HL-60 (cell line): ENCODE measurements at regions not wholly inside any gene's neighbourhood (a gene's known extent, or its start where the extent isn't known, plus 50 kb on each side); places are given as distances from the start of the nearest gene placed in this dataset.

Source experiments
- DNase-seq, 2 experiments: peaks; one replicate each; pipeline ENCODE4 v3.0.0-alpha.2; 2010 to 2020; ENCODE audit warnings: low read depth in 1 of 2, low spot score in 1 of 2
- H3K27ac ChIP-seq: fragments of 250-450 bp; sonication (Bioruptor Pico); replicated peaks from 2 replicates; pipeline ENCODE4 v1.5.1; 2020; ENCODE audit warnings: mild to moderate bottlenecking, moderate library complexity
- H3K27me3 ChIP-seq: fragments of 250-450 bp; sonication (Bioruptor Pico); 2 replicates; pipeline ENCODE4 v1.5.1; 2021; ENCODE audit warnings: mild to moderate bottlenecking, moderate library complexity; ENCODE audit not compliant: insufficient read depth, poor library complexity, severe bottlenecking
- H3K4me3 ChIP-seq: replicated peaks from 2 replicates; pipeline ENCODE4 v1.5.1; 2011; ENCODE audit warnings: mild to moderate bottlenecking, control low read depth, low read length; ENCODE audit not compliant: insufficient read depth
- GABPA ChIP-seq: IDR thresholded peaks from 2 replicates; pipeline ENCODE4 v1.6.1; 2012; ENCODE audit warnings: low read depth
- POLR2AphosphoS5 ChIP-seq: IDR thresholded peaks from 2 replicates; pipeline ENCODE4 v1.6.1; 2012; ENCODE audit warnings: low read depth
- SPI1 ChIP-seq: IDR thresholded peaks from 2 replicates; pipeline ENCODE4 v1.6.1; 2012; ENCODE audit warnings: low read depth, mild to moderate bottlenecking, borderline replicate concordance
- TF ChIP-seq, protein P1 (sequence below): IDR thresholded peaks from 2 replicates; pipeline ENCODE4 v1.6.1; 2012; ENCODE audit warnings: low read depth; ENCODE audit not compliant: insufficient replicate concordance
- TF ChIP-seq, protein P2 (sequence below): IDR thresholded peaks from one replicate; pipeline ENCODE4 v1.5.1; 2011; ENCODE audit warnings: low read length, control low read depth, inconsistent platforms; ENCODE audit not compliant: insufficient read depth

DNA sequence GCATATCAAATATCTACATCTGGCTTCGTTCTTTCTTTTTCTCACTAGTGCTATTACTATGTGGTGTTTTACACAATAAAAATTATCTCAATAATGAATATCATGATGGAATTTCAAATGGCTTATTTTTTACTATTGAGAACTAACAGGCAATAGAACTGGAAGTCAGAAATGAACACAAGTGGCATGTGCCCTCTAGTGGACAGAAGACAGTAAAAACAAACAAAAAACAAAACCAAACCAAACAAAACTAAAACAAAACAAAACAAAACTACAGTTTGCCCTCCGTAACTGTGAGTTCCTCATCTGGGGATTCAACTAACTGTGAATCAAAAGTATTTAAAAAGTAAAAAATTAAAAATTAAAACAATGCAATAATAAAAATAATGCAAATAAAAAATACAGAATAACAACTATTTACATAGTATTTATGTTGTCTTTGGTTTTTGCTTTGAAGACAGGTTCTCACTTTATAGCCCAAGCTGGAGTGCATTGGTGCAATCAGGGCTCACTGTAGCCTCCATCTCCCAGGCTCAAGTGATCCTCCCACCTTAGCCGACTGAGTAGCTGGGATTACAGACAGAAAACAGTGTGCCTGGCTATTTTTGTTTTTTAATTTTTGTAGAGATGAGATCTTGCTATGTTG, 195.6 kb upstream of the TACR3 start:
- Histone ChIP-seq H3K4me3 (no peak overlapping the region), H3K27ac (no peak overlapping the region), H3K27me3 (no peaks in the 10 kb centered on the region)
- TF ChIP-seq SPI1: no peak
- TF ChIP-seq GABPA: no peak
- TF ChIP-seq, protein P1, sequence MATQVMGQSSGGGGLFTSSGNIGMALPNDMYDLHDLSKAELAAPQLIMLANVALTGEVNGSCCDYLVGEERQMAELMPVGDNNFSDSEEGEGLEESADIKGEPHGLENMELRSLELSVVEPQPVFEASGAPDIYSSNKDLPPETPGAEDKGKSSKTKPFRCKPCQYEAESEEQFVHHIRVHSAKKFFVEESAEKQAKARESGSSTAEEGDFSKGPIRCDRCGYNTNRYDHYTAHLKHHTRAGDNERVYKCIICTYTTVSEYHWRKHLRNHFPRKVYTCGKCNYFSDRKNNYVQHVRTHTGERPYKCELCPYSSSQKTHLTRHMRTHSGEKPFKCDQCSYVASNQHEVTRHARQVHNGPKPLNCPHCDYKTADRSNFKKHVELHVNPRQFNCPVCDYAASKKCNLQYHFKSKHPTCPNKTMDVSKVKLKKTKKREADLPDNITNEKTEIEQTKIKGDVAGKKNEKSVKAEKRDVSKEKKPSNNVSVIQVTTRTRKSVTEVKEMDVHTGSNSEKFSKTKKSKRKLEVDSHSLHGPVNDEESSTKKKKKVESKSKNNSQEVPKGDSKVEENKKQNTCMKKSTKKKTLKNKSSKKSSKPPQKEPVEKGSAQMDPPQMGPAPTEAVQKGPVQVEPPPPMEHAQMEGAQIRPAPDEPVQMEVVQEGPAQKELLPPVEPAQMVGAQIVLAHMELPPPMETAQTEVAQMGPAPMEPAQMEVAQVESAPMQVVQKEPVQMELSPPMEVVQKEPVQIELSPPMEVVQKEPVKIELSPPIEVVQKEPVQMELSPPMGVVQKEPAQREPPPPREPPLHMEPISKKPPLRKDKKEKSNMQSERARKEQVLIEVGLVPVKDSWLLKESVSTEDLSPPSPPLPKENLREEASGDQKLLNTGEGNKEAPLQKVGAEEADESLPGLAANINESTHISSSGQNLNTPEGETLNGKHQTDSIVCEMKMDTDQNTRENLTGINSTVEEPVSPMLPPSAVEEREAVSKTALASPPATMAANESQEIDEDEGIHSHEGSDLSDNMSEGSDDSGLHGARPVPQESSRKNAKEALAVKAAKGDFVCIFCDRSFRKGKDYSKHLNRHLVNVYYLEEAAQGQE: no peak
- TF ChIP-seq, protein P2, sequence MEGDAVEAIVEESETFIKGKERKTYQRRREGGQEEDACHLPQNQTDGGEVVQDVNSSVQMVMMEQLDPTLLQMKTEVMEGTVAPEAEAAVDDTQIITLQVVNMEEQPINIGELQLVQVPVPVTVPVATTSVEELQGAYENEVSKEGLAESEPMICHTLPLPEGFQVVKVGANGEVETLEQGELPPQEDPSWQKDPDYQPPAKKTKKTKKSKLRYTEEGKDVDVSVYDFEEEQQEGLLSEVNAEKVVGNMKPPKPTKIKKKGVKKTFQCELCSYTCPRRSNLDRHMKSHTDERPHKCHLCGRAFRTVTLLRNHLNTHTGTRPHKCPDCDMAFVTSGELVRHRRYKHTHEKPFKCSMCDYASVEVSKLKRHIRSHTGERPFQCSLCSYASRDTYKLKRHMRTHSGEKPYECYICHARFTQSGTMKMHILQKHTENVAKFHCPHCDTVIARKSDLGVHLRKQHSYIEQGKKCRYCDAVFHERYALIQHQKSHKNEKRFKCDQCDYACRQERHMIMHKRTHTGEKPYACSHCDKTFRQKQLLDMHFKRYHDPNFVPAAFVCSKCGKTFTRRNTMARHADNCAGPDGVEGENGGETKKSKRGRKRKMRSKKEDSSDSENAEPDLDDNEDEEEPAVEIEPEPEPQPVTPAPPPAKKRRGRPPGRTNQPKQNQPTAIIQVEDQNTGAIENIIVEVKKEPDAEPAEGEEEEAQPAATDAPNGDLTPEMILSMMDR: no peak
- TF ChIP-seq POLR2AphosphoS5: no peak
- no peak for DNase-seq

DNA sequence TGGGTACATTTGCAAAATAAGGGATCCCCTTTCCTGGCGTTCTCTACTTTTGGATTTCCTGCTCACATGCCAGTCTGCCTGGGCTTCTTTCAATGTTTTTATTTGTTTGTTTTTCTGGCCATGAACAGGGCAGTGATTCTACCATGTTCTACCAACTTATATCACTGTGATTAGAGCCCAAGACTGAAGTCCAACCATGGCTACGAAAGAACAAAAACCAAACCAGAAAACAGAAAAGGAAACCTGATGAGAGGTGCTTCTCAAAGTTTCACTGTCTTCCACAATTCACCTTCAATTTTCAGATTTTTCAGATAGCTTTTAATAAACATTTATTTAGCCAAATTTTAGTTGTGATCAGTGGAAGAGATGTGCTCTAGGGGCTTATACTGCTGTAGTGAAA, 187.6 kb upstream of the TACR3 start:
- TF ChIP-seq, protein P1: no peak
- TF ChIP-seq POLR2AphosphoS5: no peak
- TF ChIP-seq SPI1: no peak
- TF ChIP-seq, protein P2: no peak
- TF ChIP-seq GABPA: no peak
- Histone ChIP-seq H3K27me3 (no peaks in the 10 kb centered on the region), H3K27ac (no peak overlapping the region)

DNA sequence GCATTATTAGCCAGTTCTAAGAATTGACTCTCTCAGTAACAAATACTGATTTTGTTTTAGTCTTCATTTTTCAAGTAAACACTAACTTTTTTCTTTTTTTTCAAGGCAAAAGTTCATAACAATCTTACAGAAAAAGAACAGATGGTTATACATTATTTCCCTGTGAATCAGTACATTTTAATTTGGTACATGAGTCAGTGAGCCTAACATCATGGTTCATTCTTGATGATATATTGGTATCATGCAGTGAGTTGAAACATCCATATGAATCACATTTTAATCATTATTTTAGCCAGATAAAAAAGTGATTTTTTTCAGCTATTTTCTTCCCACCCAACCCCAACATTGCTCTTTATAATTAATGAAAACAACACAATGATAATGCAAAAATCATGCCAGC, 184.3 kb upstream of the TACR3 start:
- TF ChIP-seq, protein P1: no peak
- TF ChIP-seq POLR2AphosphoS5: no peak
- TF ChIP-seq GABPA: no peak
- no peak for TF ChIP-seq SPI1
- TF ChIP-seq, protein P2: no peak
- no peak overlapping the region for H3K4me3 ChIP-seq
- H3K27me3 ChIP-seq: no peaks in the 10 kb centered on the region
- H3K27ac ChIP-seq: no peak overlapping the region
- no peak for DNase-seq

More for the DNA sequence above, 187.6 kb upstream of the TACR3 start:
- DNase-seq: no peak
- no peak overlapping the region for H3K4me3 ChIP-seq
